Stimulated activated CD8-positive, alpha-beta memory T cell treated with anti-CD3 and anti-CD28 coated beads, Interleukin-15, amount 100 ng/mL, for 24 hours (primary cell): ENCODE measurements at regions not wholly inside any gene's neighbourhood (a gene's known extent, or its start where the extent isn't known, plus 50 kb on each side); places are given as distances from the start of the nearest gene placed in this dataset.

Source experiments
- DNase-seq: peaks from one replicate; pipeline ENCODE4 v3.0.0-alpha.2; 2020; ENCODE audit warnings: low read depth

- DNase-seq, result no peak
These were observed 56.1 kb upstream of the FUT8 start for GRCh38 chr14:65356327-65356836.

GRCh38 chr14:65357113-65357512, 55.4 kb upstream of the FUT8 start:
- no peak for DNase-seq

- no peak for DNase-seq
These were observed 54.8 kb upstream of the FUT8 start for GRCh38 chr14:65357689-65358088.

- DNase-seq, result no peak
These were observed 53.0 kb upstream of the FUT8 start for GRCh38 chr14:65359503-65359902.

GRCh38 chr14:65360144-65360784, 52.3 kb upstream of the FUT8 start:
- DNase-seq, result no peak

- no peak for DNase-seq
These were observed 50.6 kb upstream of the FUT8 start for GRCh38 chr14:65361920-65362319.
